Ovary (tissue), 7 donors: ENCODE measurements at regions not wholly inside any gene's neighbourhood (a gene's known extent, or its start where the extent isn't known, plus 50 kb on each side); places are given as distances from the start of the nearest gene placed in this dataset.

Experiments
- DNase-seq, 5 donors: peaks; one replicate each; pipeline ENCODE4 v3.0.0-alpha.2; 2019 to 2020
- H3K27ac ChIP-seq, 2 donors: fragments of 200-600 bp; one replicate each; pipeline versions ENCODE4 v1.5.1 to v1.8.0; 2019 to 2022
- H3K27me3 ChIP-seq: fragments of 200-600 bp; one replicate; pipeline ENCODE4 v1.8.0; 2022
- H3K36me3 ChIP-seq: fragments of 200-600 bp; sonication (generic); one replicate; pipeline ENCODE4 v1.5.1; 2019
- H3K4me1 ChIP-seq: one replicate; pipeline ENCODE4 v1.8.1; 2013; ENCODE audit warnings: mild to moderate bottlenecking, moderate library complexity; ENCODE audit not compliant: insufficient read depth
- H3K4me3 ChIP-seq: fragments of 200-600 bp; sonication (generic); one replicate; pipeline ENCODE4 v1.5.1; 2017
- H3K9me3 ChIP-seq, 2 donors: fragments of 200-600 bp in 1 of 2; sonication (generic) in 1 of 2; one replicate each; pipeline versions ENCODE4 v1.5.1 to v1.8.1; 2013 to 2019; ENCODE audit warnings: mild to moderate bottlenecking in 1 of 2, moderate library complexity in 1 of 2
- EP300 ChIP-seq: sonication (generic); formaldehyde crosslinking; IDR thresholded peaks from one replicate; pipeline ENCODE4 v1.6.1; 2017; ENCODE audit warnings: antibody characterized with exemption
- POLR2A ChIP-seq: fragments of 450-650 bp; IDR thresholded peaks from one replicate; pipeline ENCODE4 v1.6.1; 2017; ENCODE audit warnings: antibody characterized with exemption, mild to moderate bottlenecking, moderate library complexity
- WGBS, 3 donors: extraction: QIAGEN DNeasy Blood & Tissue Kit in 1 of 3; methylation state at CpG; one replicate each; pipeline versions ENCODE4 v1.1.5 to v1.1.7; 2013 to 2017; 5-methylcytosine and 5-hydroxymethylcytosine counted together
- intact Hi-C, 4 donors: fragments of 100-400 bp; cut with DNase I; formaldehyde crosslinking; loops; one replicate each; pipeline versions ENCODE4 v1.11.0 to v1.15.1; 2022 to 2023
- TF ChIP-seq, protein P1 (sequence below), 3 donors: fragments of 450-650 bp in 2 of 3; fragments of 200-600 bp in 1 of 3; IDR thresholded peaks; one replicate each; pipeline versions ENCODE4 v1.5.1 to v1.8.0; 2016 to 2022; ENCODE audit warnings: antibody characterized with exemption in 3 of 3, mild to moderate bottlenecking in 1 of 3
- donor health status: DM: no; HTN: no; CAD: no; lungs with moderate emphysema.
- donor health status: DM: no; HTN: no; CAD: no.
- donor health status: Bipolar disorder and iron deficiency.
- donor health status: DM: no; HTN: no; CAD: no.
- donor health status: DM: yes; HTN: yes; CAD: no.

DNA sequence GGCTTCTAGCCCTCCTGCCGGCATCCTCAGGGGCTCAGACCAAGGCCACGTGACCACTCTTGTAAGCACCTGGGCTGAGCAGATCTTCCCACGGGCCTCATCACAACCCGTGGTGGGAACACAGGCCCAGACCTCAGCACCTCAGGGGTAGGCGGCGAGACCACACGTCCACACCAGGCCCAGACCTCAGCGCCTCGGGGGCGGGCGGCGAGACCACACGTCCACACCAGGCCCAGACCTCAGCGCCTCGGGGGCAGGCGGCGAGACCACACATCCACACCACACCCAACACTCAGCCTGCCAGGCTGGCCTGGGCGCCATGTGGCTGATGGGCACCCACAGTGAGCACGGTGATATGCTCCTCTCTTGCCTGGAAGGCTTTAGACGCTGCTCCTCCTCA, 334.4 kb upstream of the SALL3 start:
- Histone ChIP-seq H3K4me1 (no peaks in the 10 kb centered on the region), H3K36me3 (no peaks in the 10 kb centered on the region), H3K9me3 (no peaks in the 10 kb centered on the region), H3K4me3 (no peak overlapping the region), H3K27me3 (no peaks in the 10 kb centered on the region), H3K27ac (no peak overlapping the region)
- no peak for TF ChIP-seq EP300
- no peak for TF ChIP-seq POLR2A
- TF ChIP-seq, protein P1, sequence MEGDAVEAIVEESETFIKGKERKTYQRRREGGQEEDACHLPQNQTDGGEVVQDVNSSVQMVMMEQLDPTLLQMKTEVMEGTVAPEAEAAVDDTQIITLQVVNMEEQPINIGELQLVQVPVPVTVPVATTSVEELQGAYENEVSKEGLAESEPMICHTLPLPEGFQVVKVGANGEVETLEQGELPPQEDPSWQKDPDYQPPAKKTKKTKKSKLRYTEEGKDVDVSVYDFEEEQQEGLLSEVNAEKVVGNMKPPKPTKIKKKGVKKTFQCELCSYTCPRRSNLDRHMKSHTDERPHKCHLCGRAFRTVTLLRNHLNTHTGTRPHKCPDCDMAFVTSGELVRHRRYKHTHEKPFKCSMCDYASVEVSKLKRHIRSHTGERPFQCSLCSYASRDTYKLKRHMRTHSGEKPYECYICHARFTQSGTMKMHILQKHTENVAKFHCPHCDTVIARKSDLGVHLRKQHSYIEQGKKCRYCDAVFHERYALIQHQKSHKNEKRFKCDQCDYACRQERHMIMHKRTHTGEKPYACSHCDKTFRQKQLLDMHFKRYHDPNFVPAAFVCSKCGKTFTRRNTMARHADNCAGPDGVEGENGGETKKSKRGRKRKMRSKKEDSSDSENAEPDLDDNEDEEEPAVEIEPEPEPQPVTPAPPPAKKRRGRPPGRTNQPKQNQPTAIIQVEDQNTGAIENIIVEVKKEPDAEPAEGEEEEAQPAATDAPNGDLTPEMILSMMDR (IDR thresholded peaks at IDR 0.05), result no peak
- DNase-seq, result no peak
- intact Hi-C loops, result no loop called here
- 84 to 88% (median 88%) methylated on average over 20 of the region's 20 CpGs for WGBS, 3 donors

DNA sequence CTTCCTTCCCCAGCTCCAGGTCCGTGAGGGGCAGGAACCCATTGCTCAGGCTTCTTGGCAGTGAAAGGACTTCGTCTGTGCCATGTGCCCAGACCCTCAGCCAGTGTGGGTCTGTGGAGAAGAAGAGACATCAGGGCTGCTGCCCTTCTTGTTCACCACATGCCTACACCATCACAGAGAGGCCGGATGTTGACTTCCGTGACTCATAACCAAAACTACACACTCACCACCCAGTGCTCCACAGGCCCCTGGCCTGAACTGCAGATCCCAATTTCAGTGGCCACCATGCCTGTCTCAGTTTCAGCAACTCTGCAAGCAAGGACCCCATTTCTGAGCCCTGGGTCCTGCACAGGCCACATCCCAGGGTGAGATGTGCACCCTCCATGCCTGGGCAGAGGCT, 332.6 kb upstream of the SALL3 start:
- H3K27me3 ChIP-seq, result no peaks in the 10 kb centered on the region
- WGBS, 3 donors, result 68 to 88% (median 80%) methylated on average over 4 of the region's 4 CpGs
- intact Hi-C loops, result no loop called here
- H3K9me3 ChIP-seq, result peaks cover 0 to under 1% of the 10 kb centered on the region in 2 donors
- H3K4me3 ChIP-seq, result no peak overlapping the region
- H3K27ac ChIP-seq, result no peak overlapping the region
- no peak for DNase-seq
- TF ChIP-seq EP300 (no peak), POLR2A (no peak)
- TF ChIP-seq, protein P1 (IDR thresholded peaks at IDR 0.05), result no peak
- H3K36me3 ChIP-seq, result no peaks in the 10 kb centered on the region
- H3K4me1 ChIP-seq, result no peaks in the 10 kb centered on the region

DNA sequence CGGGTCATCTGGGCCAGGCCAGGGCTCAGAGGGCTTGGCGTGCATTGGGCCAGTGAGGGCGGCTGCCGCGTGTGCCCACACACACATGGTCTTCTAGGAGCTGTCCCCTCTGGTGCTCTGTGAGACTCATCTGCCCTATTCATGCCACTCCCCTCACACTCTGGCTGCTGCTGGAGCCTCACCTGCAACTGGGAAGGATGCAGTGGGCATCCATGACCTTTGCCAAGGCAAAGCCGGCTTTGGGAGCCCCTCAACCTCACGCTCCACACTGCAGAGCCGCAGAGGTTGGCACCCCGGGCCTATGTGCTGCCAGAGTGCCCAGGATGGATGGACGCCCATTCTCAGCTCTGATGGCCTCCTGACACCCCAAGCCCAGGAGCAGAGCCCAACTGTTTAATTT, 330.2 kb upstream of the SALL3 start:
- H3K36me3 ChIP-seq, result no peaks in the 10 kb centered on the region
- TF ChIP-seq POLR2A (no peak), EP300 (no peak)
- TF ChIP-seq, protein P1 (IDR thresholded peaks at IDR 0.05), result no peak
- H3K4me3 ChIP-seq, result no peak overlapping the region
- intact Hi-C loops, result no loop called here
- H3K4me1 ChIP-seq, result no peaks in the 10 kb centered on the region
- DNase-seq, result no peak
- no peak overlapping the region for H3K27ac ChIP-seq
- WGBS, 3 donors, result 66 to 80% (median 76%) methylated on average over 10 of the region's 10 CpGs
- H3K9me3 ChIP-seq, result peaks cover 0 to 6% of the 10 kb centered on the region in 2 donors
- H3K27me3 ChIP-seq, result no peaks in the 10 kb centered on the region

DNA sequence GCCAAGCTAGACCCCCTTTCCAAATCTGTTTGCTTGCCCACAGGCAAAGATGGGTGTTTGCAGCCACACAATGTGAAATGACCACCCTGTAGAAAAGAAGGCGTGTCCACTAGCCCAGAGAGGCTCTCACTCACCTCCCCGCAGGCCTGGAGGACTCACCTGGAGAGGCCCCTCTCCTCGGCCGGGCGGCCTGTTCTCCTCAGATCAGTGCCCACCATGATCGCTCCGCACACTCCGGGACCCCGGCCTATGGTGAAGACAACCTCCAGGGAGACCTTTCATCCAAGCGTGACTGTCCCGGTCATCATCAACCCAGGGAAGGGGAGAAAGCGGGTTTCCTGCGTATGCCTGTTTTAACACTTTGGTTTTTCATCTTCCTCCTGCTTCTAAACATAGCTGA, 328.7 kb upstream of the SALL3 start:
- Histone ChIP-seq H3K9me3 (peaks cover 0 to 6% of the 10 kb centered on the region in 2 donors), H3K4me1 (no peaks in the 10 kb centered on the region), H3K27me3 (no peaks in the 10 kb centered on the region), H3K4me3 (no peak overlapping the region), H3K27ac (no peak overlapping the region), H3K36me3 (no peaks in the 10 kb centered on the region)
- intact Hi-C loops, result no loop called here
- no peak for DNase-seq
- TF ChIP-seq EP300, result no peak
- TF ChIP-seq, protein P1 (IDR thresholded peaks at IDR 0.05), result no peak
- TF ChIP-seq POLR2A, result no peak
- 91 to 94% (median 91%) methylated on average over 13 of the region's 13 CpGs for WGBS, 3 donors
